ENCODE measurements at regions not wholly inside any gene's neighbourhood (a gene's known extent, or its start where the extent isn't known, plus 50 kb on each side); places are given as distances from the start of the nearest gene placed in this dataset.

DNA sequence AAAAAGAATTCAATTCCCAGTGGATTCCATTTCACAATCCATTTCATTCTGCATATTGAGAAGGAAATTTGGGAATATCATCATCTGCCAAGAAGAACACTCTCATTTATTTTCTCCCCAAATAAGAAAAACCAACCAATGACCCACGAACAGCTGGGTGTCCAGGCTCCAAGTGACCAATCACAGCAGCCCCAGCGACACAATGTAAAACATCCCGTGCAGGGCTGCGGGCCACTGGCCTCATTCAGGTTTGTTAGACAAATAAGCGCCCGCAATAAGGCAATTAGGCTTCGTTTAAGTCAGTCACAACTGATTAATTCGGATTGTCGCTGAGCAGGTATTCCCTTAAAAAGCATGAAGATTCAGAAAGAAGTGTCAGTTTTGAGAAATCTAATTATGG lies 378.6 kb downstream of the EIPR1 start:
- H3K4me3 Mint-ChIP-seq = no peak overlapping the region
- no peak for ATAC-seq (ENCODE audit: low read depth in 2 of 2)
- no peak for DNase-seq
- peaks cover 8 to 28% (median 11%) of the 10 kb centered on the region in 3 donors for H3K27me3 Mint-ChIP-seq
- peaks cover 0 to 7% (median 6%) of the 10 kb centered on the region in 3 donors for H3K4me1 Mint-ChIP-seq
- no peaks in the 10 kb centered on the region for H3K9me3 Mint-ChIP-seq
- H3K36me3 Mint-ChIP-seq = no peaks in the 10 kb centered on the region
- no peak overlapping the region for H3K27ac Mint-ChIP-seq

DNA sequence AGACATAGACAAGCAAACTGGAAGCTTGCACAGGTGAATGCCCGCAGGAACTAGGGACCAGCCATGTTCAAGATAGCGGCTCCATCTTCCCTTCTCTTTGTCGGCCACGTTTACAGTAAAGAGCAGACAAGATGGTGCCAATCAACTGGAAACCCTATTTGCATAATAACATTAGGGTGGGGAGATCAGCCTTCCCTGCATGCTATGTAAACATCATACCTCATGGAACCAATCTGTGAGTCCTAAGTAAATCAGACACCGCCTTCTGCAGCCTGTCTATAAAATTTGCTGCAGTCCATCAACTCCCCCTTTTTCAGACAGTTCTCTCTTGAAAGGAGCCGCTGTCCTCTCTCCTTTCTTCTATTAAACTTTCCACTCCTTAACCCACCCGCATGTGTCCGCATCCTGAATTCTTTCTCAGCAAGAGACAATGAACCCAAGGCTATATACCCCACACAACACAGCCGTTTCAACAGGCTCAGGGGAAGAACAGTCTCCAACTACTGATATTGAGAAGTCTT lies 384.4 kb downstream of the EIPR1 start:
- H3K27me3 Mint-ChIP-seq = peaks cover 20 to 46% (median 24%) of the 10 kb centered on the region in 3 donors
- no peak overlapping the region for H3K4me3 Mint-ChIP-seq
- H3K36me3 Mint-ChIP-seq = peaks cover 0 to 12% of the 10 kb centered on the region in 2 donors
- ATAC-seq (ENCODE audit: low read depth in 2 of 2) (no peak), DNase-seq (no peak)
- H3K4me1 Mint-ChIP-seq = no peaks in the 10 kb centered on the region
- H3K9me3 Mint-ChIP-seq = peaks cover 0 to 19% (median 9%) of the 10 kb centered on the region in 7 donors
- H3K27ac Mint-ChIP-seq = no peak overlapping the region

DNA sequence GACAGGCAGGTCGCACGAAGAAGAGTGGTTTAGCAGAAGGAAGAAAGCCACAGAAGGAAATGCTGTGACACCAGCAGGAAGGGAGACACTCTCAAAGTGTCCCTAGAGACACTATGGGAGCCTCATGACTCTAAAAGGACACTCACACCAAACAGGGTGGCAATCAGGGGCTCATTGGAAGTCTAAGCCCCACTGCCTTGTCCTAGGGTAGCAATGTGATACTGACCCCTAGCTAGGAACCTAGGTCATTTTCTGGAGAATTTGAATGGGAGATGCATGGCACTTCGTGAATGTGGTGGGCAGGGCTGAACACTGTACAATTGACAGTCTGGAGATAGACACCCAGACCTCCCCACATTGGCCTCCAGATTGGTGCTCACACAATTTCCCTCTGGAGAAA lies 385.0 kb downstream of the EIPR1 start:
- no peak for ATAC-seq (ENCODE audit: low read depth in 2 of 2)
- no peak overlapping the region for H3K4me3 Mint-ChIP-seq
- no peaks in the 10 kb centered on the region for H3K4me1 Mint-ChIP-seq
- peaks cover 14 to 43% (median 22%) of the 10 kb centered on the region in 3 donors for H3K27me3 Mint-ChIP-seq
- H3K9me3 Mint-ChIP-seq = peaks cover 0 to 25% (median 12%) of the 10 kb centered on the region in 7 donors
- DNase-seq = no peak
- H3K36me3 Mint-ChIP-seq = peaks cover 0 to 12% of the 10 kb centered on the region in 2 donors
- H3K27ac Mint-ChIP-seq = no peak overlapping the region

DNA sequence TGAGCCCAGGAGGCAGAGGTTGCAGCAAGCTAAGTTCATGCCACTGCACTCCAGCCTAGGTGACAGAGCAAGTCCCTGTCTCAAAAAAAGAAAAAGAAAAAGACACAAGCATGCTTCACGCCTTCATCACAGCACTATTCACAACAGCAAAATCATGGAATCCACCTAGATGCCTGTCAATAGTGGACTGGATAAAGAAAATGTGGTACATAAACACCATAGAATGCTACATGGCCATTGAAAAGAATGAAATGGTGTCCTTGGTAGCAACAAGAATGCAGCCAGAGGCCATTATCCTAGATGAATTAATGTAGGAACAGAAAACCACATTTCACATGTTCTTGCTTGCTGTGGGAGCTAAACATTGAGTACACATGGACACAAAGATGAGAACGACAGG lies 392.6 kb downstream of the EIPR1 start:
- peaks cover 0 to 42% (median 20%) of the 10 kb centered on the region in 7 donors for H3K9me3 Mint-ChIP-seq
- H3K36me3 Mint-ChIP-seq = peaks cover 0 to 6% of the 10 kb centered on the region in 2 donors
- no peak overlapping the region for H3K27ac Mint-ChIP-seq
- no peaks in the 10 kb centered on the region for H3K4me1 Mint-ChIP-seq
- no peak for DNase-seq
- H3K4me3 Mint-ChIP-seq = no peak overlapping the region
- no peak for ATAC-seq (ENCODE audit: low read depth in 2 of 2)
- H3K27me3 Mint-ChIP-seq = peaks cover 6 to 18% (median 13%) of the 10 kb centered on the region in 3 donors

DNA sequence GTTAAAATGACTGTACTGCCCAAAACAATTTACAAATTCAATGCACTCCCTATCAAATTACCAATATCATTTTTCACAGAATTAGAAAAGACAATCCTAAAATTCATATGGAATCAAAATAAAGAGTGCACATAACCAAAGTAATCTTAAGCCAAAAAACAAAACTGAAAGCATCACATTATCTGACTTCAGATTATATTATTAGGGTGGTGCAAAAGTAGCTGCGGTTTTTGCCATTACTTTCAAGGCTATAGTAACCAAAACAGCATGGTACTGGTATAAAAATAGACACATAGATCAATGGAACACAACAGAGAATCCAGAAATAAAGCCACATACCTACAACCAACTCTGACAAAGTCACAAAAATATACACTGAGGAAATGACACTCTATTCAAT lies 396.6 kb downstream of the EIPR1 start:
- peaks cover 2 to 6% (median 3%) of the 10 kb centered on the region in 3 donors for H3K27me3 Mint-ChIP-seq
- no peak for ATAC-seq (ENCODE audit: low read depth in 2 of 2)
- no peak overlapping the region for H3K27ac Mint-ChIP-seq
- H3K36me3 Mint-ChIP-seq = no peaks in the 10 kb centered on the region
- peaks cover 0 to 27% (median 13%) of the 10 kb centered on the region in 7 donors for H3K9me3 Mint-ChIP-seq
- H3K4me3 Mint-ChIP-seq = no peak overlapping the region
- H3K4me1 Mint-ChIP-seq = no peaks in the 10 kb centered on the region
- no peak for DNase-seq

DNA sequence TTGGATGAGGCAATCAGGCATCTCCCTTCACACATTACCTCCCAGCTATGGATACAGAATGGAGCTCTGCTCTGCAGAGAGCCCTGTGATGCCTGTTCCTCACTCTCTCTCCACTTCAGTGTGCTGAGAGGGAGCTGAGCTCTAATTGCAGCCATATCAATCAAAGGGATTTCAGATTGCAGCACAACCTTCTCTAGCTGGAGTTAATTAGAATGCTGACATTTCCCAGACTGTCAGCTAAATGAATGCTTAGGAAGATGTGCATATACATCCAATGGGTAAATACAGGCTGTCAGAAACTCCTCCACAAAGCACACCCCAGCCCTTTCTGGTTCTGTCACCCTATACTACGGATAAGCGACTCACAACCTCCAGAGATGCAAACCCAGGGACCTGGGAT lies 402.6 kb downstream of the EIPR1 start:
- H3K36me3 Mint-ChIP-seq = peaks cover 0 to 16% of the 10 kb centered on the region in 2 donors
- peaks cover 4 to 16% (median 9%) of the 10 kb centered on the region in 7 donors for H3K9me3 Mint-ChIP-seq

DNA sequence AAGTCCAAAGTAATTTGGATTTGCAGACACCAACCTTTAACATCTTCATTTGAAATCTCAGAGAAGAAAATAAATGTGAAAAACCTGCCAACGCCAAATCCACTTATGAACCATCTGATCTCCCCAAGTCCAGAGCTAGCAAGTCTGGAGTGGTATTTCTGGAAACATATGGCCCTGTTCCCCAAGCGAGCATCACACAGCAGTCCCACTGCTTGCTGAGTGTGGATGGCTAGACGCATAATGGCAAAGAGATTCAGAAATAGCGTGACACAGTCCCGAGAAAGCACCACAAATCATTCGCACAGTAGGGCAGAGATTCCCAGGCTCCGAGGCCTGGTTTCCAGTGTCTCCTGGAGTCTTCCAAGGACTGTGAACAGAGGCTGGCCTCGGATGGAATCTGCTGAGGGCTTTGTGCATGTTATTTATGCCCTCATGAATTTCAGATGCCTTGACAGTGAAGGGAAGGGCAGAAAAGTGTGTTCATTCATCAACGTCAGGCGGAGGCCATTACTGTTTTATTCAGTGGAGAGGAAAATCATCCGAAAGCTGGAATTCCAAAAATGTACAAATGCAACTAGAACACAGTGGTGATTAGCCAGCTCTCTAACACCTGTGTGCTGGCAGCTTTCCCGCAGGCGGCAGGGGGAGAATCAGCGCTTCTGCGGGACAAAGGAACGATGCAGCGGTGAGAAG lies 417.0 kb downstream of the EIPR1 start:
- Mint-ChIP-seq H3K4me3 (peak overlapping the region in 1 of 8 donors; percentile 54), H3K36me3 (no peaks in the 10 kb centered on the region), H3K27ac (no peak overlapping the region), H3K27me3 (no peaks in the 10 kb centered on the region), H3K9me3 (peaks cover 0 to 15% (median 4%) of the 10 kb centered on the region in 7 donors), H3K4me1 (no peaks in the 10 kb centered on the region)
- DNase-seq (no peak), ATAC-seq (ENCODE audit: low read depth in 2 of 2) (no peak)

More for the DNA sequence above, 402.6 kb downstream of the EIPR1 start:
- Mint-ChIP-seq H3K4me1 (no peaks in the 10 kb centered on the region), H3K27me3 (peaks cover 8 to 26% (median 18%) of the 10 kb centered on the region in 3 donors), H3K27ac (no peak overlapping the region), H3K4me3 (no peak overlapping the region)
- ATAC-seq (ENCODE audit: low read depth in 2 of 2) = no peak
- no peak for DNase-seq

DNA sequence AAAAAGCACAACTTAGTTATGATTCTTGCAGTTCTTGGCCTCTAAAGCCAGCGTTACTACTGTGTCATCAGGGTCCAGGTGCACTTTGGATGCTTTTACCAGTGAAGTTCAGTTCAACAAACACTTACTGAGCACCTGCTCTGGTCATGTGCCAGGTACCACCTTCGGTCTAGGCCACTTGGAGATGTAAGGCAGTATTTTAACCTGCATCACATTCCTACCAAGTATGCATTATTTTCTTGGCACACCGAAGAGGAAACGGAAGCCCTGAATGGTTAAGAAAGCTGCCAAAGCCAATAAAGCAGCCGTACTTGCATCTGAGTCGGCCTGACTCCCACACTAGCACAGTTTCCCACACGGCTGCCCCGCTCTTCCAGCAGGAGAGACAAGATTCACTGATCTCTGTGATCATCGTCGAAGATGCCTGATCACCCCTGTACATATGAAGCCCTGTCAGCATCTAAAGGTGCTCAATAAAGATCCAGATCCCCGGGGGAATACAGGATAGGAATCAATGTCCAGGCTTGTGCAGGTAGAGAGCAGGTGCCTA lies 427.1 kb downstream of the EIPR1 start:
- Mint-ChIP-seq H3K27me3 (peaks cover 0 to 14% (median 0%) of the 10 kb centered on the region in 3 donors), H3K27ac (no peak overlapping the region), H3K4me1 (no peaks in the 10 kb centered on the region), H3K36me3 (peaks cover under 1 to 9% of the 10 kb centered on the region in 2 donors), H3K9me3 (peaks cover 0 to 19% (median 7%) of the 10 kb centered on the region in 7 donors), H3K4me3 (no peak overlapping the region)
- DNase-seq (no peak), ATAC-seq (ENCODE audit: low read depth in 2 of 2) (no peak)

DNA sequence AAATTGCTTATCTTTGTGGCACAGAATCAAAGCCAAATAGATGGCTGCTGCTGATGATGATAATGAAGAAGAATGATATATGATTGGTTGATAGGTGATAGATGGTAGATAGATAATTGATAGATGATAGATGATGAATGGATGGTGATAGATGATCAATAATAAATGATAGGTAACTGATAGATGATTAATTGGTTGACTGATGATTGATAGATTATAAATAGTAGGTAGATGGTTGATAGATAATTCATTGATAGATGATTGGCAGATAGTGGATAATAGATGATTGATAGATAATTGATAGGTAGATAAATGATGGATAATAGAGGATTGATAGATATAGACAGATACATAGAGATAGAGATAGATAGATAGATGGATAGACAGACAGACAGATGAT lies 430.2 kb downstream of the EIPR1 start:
- H3K36me3 Mint-ChIP-seq = peaks cover 5 to 14% of the 10 kb centered on the region in 2 donors
- peaks cover 8 to 25% (median 10%) of the 10 kb centered on the region in 7 donors for H3K9me3 Mint-ChIP-seq
- no peak for DNase-seq
- no peak for ATAC-seq (ENCODE audit: low read depth in 2 of 2)
- H3K27me3 Mint-ChIP-seq = peaks cover 0 to 6% (median 0%) of the 10 kb centered on the region in 3 donors
- no peaks in the 10 kb centered on the region for H3K4me1 Mint-ChIP-seq
- H3K4me3 Mint-ChIP-seq = no peak overlapping the region
- H3K27ac Mint-ChIP-seq = no peak overlapping the region

DNA sequence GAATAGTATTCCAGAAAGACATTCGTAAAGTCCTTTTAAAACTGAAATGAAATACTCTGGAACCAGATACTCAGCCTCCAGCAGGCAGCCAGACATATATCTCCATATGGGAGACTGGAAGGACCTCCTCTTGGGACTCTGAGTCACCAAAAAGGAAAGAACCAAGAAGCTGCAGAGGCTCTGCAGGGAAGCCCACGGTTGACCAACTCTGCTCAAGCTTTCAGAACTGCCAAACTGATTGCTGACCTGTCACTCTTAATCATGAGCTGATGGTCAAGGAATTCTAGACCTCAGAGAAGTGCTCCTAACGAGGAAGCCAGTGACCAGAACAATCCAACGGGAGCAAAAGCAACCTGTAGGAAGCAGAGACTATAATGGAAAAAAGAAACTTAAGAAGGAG lies 434.7 kb downstream of the EIPR1 start:
- Mint-ChIP-seq H3K9me3 (peaks cover 8 to 25% (median 11%) of the 10 kb centered on the region in 7 donors), H3K4me1 (no peaks in the 10 kb centered on the region)

DNA sequence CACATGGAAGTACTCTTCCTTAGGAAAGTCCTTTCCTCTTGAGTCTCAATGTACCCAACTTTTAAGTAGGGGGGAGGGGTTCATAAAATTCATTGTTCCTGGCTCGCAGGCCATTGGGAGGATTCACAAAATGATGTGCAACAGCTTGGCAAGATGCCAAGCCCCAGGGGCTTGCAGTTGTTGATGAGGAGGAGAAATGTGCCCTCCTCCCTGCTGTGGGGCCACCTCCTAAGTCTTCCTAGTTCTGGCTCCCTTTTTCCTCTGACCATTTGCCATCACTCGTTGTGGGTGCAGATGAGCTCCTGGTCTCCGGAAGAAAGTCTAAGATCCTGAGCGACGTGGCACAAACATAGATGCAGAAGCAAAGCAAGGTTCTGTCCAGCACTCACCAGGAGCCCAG lies 435.4 kb downstream of the EIPR1 start:
- Mint-ChIP-seq H3K36me3 (peaks cover 5 to 16% of the 10 kb centered on the region in 2 donors), H3K27me3 (peaks cover 0 to 10% (median 0%) of the 10 kb centered on the region in 3 donors), H3K27ac (no peak overlapping the region), H3K4me1 (no peaks in the 10 kb centered on the region), H3K9me3 (peaks cover 9 to 27% (median 13%) of the 10 kb centered on the region in 7 donors), H3K4me3 (no peak overlapping the region)
- DNase-seq (no peak), ATAC-seq (ENCODE audit: low read depth in 2 of 2) (no peak)

More for the DNA sequence above, 434.7 kb downstream of the EIPR1 start:
- no peak overlapping the region for H3K4me3 Mint-ChIP-seq
- H3K36me3 Mint-ChIP-seq = peaks cover 5 to 14% of the 10 kb centered on the region in 2 donors
- no peak for ATAC-seq (ENCODE audit: low read depth in 2 of 2)
- DNase-seq = no peak
- peaks cover 0 to 10% (median 0%) of the 10 kb centered on the region in 3 donors for H3K27me3 Mint-ChIP-seq
- H3K27ac Mint-ChIP-seq = no peak overlapping the region

DNA sequence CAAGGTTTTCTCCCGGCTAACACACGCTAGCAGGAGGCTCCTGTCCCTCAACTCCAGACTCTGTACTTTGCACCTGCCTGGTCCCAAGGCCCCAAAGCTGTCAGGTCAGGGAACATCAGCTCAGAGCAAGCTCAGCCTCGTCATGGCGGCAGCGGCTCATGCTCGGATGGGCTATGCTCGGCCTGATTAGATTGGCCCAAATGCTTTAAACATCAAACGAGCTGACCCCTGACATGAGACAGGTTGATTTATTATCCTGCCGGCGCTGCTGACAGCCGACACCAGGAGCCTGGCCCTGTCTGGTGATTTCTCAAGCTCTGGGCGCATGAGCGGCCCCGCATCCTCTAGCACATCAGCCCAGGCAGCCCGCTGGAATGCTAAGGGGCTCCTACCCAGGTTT lies 436.4 kb downstream of the EIPR1 start:
- Mint-ChIP-seq H3K9me3 (peaks cover 15 to 37% (median 20%) of the 10 kb centered on the region in 7 donors), H3K27ac (no peak overlapping the region), H3K4me3 (no peak overlapping the region), H3K27me3 (peaks cover 0 to 10% (median 0%) of the 10 kb centered on the region in 3 donors), H3K36me3 (peaks cover 5 to 26% of the 10 kb centered on the region in 2 donors), H3K4me1 (no peaks in the 10 kb centered on the region)
- no peak for DNase-seq
- ATAC-seq (ENCODE audit: low read depth in 2 of 2) = no peak

DNA sequence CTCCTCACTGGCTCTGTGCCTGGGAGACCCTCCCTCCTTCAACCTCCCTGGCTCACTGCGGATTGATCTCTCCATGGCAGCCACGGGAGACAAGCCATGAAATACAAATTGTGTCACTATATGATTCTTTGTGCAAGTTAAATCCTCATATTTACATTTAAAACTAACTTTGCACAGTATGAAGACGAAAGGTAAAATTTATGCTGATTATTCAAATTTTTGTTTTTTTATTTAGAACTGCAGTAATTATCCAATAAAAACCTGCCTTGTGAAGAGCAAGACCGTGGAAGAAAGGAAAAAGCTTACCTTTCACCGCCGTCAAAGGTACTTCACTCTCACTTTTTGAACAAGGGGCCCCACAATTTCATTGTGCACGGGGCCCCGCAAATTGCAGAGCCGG lies 436.9 kb downstream of the EIPR1 start:
- H3K4me3 Mint-ChIP-seq = no peak overlapping the region
- H3K27me3 Mint-ChIP-seq = peaks cover 0 to 10% (median 0%) of the 10 kb centered on the region in 3 donors
- H3K36me3 Mint-ChIP-seq = peaks cover 5 to 28% of the 10 kb centered on the region in 2 donors
- no peaks in the 10 kb centered on the region for H3K4me1 Mint-ChIP-seq
- H3K9me3 Mint-ChIP-seq = peaks cover 15 to 33% (median 20%) of the 10 kb centered on the region in 7 donors
- no peak overlapping the region for H3K27ac Mint-ChIP-seq
- ATAC-seq (ENCODE audit: low read depth in 2 of 2) = no peak
- DNase-seq = no peak

DNA sequence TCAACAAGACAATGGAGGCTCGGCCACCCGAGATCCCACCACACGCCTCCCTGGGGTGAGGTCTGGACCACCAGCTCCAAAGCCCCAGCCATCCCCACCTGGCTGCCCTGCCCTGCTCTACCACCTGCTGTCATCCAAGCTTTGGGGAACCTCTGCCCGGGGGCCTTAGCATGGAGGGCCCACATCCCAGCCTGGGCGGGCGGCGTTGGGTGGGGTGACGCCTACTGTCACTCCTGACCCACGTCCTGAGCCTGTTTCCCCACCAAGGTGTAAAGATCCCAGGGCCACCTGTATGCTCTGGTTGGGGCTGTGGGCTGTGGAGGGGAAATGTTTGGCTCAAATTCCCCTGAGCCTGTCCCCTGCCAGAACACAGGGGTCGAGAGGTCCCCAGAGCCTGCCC lies 437.6 kb downstream of the EIPR1 start:
- peaks cover 12 to 27% (median 14%) of the 10 kb centered on the region in 7 donors for H3K9me3 Mint-ChIP-seq
- no peak overlapping the region for H3K4me3 Mint-ChIP-seq
- H3K36me3 Mint-ChIP-seq = peaks cover under 1 to 24% of the 10 kb centered on the region in 2 donors
- H3K27ac Mint-ChIP-seq = no peak overlapping the region
- no peaks in the 10 kb centered on the region for H3K4me1 Mint-ChIP-seq
- peaks cover 0 to 10% (median 0%) of the 10 kb centered on the region in 3 donors for H3K27me3 Mint-ChIP-seq
- ATAC-seq (ENCODE audit: low read depth in 2 of 2) (no peak), DNase-seq (no peak)
